K562 (cell line): ENCODE measurements at regions not wholly inside any gene's neighbourhood (a gene's known extent, or its start where the extent isn't known, plus 50 kb on each side); places are given as distances from the start of the nearest gene placed in this dataset.

Experiments
- ATAC-seq: fragments of 200-7000 bp; cut with Tn5 transposase; 3 replicates; pipeline ENCODE4 v1.9.1; 2020; ENCODE audit warnings: moderate library complexity
- BruUV-seq: library from RNA; stranded (reverse); fragments of 400-500 nt; replicated peaks from 2 replicates; lab custom pipeline; 2021; lab: Mats Ljungman, UMichigan
- CTCF ChIA-PET: fragments of 300-600 bp; formaldehyde crosslinking; extraction: SDS; loops from one replicate; lab custom pipeline; 2021; ENCODE audit warnings: low intra/inter-chr PET ratio; lab: Yijun Ruan, JAX
- POLR2A ChIA-PET: fragments of 300-600, 350-650 bp; sonication (Branson Sonifier 250); formaldehyde crosslinking; extraction: SDS; loops from one replicate; lab custom pipeline; 2021; ENCODE audit warnings: antibody characterized with exemption, inconsistent platforms; lab: Yijun Ruan, JAX
- DNase-seq, 4 experiments: peaks; one replicate each; pipeline versions ENCODE4 v3.0.0 to v3.0.0-alpha.2; 2011 to 2018; ENCODE audit warnings: low spot score in 3 of 4, mixed read lengths in 3 of 4; ENCODE audit errors: extremely low read depth in 1 of 4
- FAIRE-seq: peaks from 2 replicates; lab custom pipeline; 2011; peaks lifted over from hg19 to GRCh38; lab: Jason Lieb, UNC
- H2AFZ ChIP-seq: 2 replicates; pipeline ENCODE4 v1.6.0; 2011; ENCODE audit warnings: low read depth, low read length, control low read depth, inconsistent platforms
- H3K27ac ChIP-seq: fragments of 200-600 bp; 3 replicates; pipeline ENCODE4 v1.8.0; 2011; ENCODE audit warnings: low read depth, mild to moderate bottlenecking, control low read depth, inconsistent platforms, low read length, moderate library complexity, mixed read lengths; ENCODE audit errors: extremely low read depth
- H3K27me3 ChIP-seq, 2 experiments: fragments of 300-600 bp in 1 of 2; 2 replicates in 1 of 2; 3 replicates in 1 of 2; pipeline versions ENCODE4 v1.6.0 to v1.8.0; 2011; ENCODE audit warnings: inconsistent platforms in 2 of 2, low read length in 2 of 2, mild to moderate bottlenecking in 1 of 2, mixed read lengths in 1 of 2, moderate library complexity in 1 of 2; ENCODE audit not compliant: control insufficient read depth in 2 of 2, insufficient read depth in 2 of 2
- H3K36me3 ChIP-seq: fragments of 300-600 bp; 3 replicates; pipeline ENCODE4 v1.8.0; 2011; ENCODE audit warnings: mild to moderate bottlenecking, low read length, inconsistent platforms; ENCODE audit not compliant: control insufficient read depth, insufficient read depth
- H3K4me1 ChIP-seq, 2 experiments: fragments of 200-600 bp in 1 of 2; replicated peaks in 1 of 2; 2 replicates in 1 of 2; 3 replicates in 1 of 2; pipeline versions ENCODE4 v1.5.1 to v1.8.0; 2011; ENCODE audit warnings: inconsistent platforms in 2 of 2, low read length in 2 of 2, mild to moderate bottlenecking in 1 of 2, mixed read lengths in 1 of 2, moderate library complexity in 1 of 2; ENCODE audit not compliant: control insufficient read depth in 2 of 2, insufficient read depth in 2 of 2
- H3K4me2 ChIP-seq: 2 replicates; pipeline ENCODE4 v1.6.1; 2011; ENCODE audit warnings: low read length, control low read depth, inconsistent platforms, mixed read lengths; ENCODE audit not compliant: insufficient read depth
- H3K4me3 ChIP-seq: fragments of 200-600 bp; sonication (generic), shearing (Covaris generic); 2 replicates; pipeline ENCODE4 v1.5.1; 2016; ENCODE audit warnings: control low read depth, inconsistent platforms
- H3K79me2 ChIP-seq: fragments of 200-600 bp; 3 replicates; pipeline ENCODE4 v1.8.0; 2011; ENCODE audit warnings: low read length, inconsistent platforms; ENCODE audit not compliant: control insufficient read depth, insufficient read depth
- H3K9ac ChIP-seq, 2 experiments: 2 replicates each; pipeline versions ENCODE4 v1.6.0 to v1.6.1; 2011; ENCODE audit warnings: low read depth in 2 of 2, low read length in 2 of 2, control low read depth in 1 of 2, inconsistent platforms in 1 of 2, mild to moderate bottlenecking in 1 of 2, mixed read lengths in 1 of 2; ENCODE audit not compliant: insufficient read depth in 1 of 2
- H3K9me1 ChIP-seq: one replicate; pipeline ENCODE4 v1.6.0; 2011; ENCODE audit warnings: inconsistent platforms, mild to moderate bottlenecking, low read length, moderate library complexity; ENCODE audit not compliant: control insufficient read depth, insufficient read depth
- H3K9me3 ChIP-seq: replicated peaks from 2 replicates; pipeline ENCODE4 v1.5.1; 2011; ENCODE audit warnings: low read depth, low read length, inconsistent platforms; ENCODE audit not compliant: control insufficient read depth, insufficient read depth
- H4K20me1 ChIP-seq: replicated peaks from 2 replicates; pipeline ENCODE4 v1.6.1; 2011; ENCODE audit warnings: low read length, inconsistent platforms, mixed read lengths; ENCODE audit not compliant: control insufficient read depth, insufficient read depth
- DPF2 ChIP-seq: fragments of 450-650 bp; IDR thresholded peaks from 2 replicates; pipeline ENCODE4 v1.6.1; 2016
- KDM2B ChIP-seq: fragments of 250-450 bp; sonication (Bioruptor Pico); IDR thresholded peaks from 2 replicates; pipeline ENCODE4 v1.8.0; 2021; ENCODE audit warnings: mild to moderate bottlenecking, moderate library complexity
- MTA1 ChIP-seq: fragments of 450-650 bp; IDR thresholded peaks from 2 replicates; pipeline ENCODE4 v1.6.1; 2017; ENCODE audit warnings: borderline replicate concordance
- OTX1 ChIP-seq: fragments of 450-650 bp; formaldehyde crosslinking; IDR thresholded peaks from 2 replicates; pipeline ENCODE4 v1.4.0; 2022; ENCODE audit warnings: mild to moderate bottlenecking
- ZC3H11A ChIP-seq: IDR thresholded peaks from 2 replicates; pipeline ENCODE4 v1.6.1; 2012; ENCODE audit warnings: low read depth, low read length, improper control_type of control experiment
- ZNF41 ChIP-seq: fragments of 250-450 bp; sonication (Bioruptor Pico); conservative IDR thresholded peaks from 2 replicates; pipeline ENCODE4 v1.4.0; 2020; ENCODE audit warnings: mild to moderate bottlenecking
- WGBS: fragments of 100-300 bp; shearing (Covaris generic); methylation state at CpG from one replicate; pipeline ENCODE4 v1.1.6; 2016; ENCODE audit warnings: low coverage, mixed read lengths; ENCODE audit not compliant: insufficient coverage; ENCODE audit errors: missing lambda C conversion rate; 5-methylcytosine and 5-hydroxymethylcytosine counted together
- in situ Hi-C: fragments of 300-500 bp; cut with MboI; formaldehyde crosslinking; loops from 4 replicates; pipeline ENCODE4 v1.15.0; 2018; ENCODE audit warnings: inconsistent platforms, mixed read lengths
- intact Hi-C: fragments of 100-400 bp; cut with micrococcal nuclease; formaldehyde crosslinking; loops from 2 replicates; pipeline ENCODE4 v1.14.2; 2022
- TF ChIP-seq, protein P1 (sequence below): fragments of 250-450 bp; sonication (Bioruptor Pico); IDR thresholded peaks from 2 replicates; pipeline ENCODE4 v1.8.0; 2022; ENCODE audit warnings: moderate library complexity, mild to moderate bottlenecking, inconsistent platforms
- TF ChIP-seq, protein P2 (sequence below), 2 experiments: IDR thresholded peaks; 2 replicates each; pipeline ENCODE4 v1.6.1; 2011; ENCODE audit warnings: borderline replicate concordance in 1 of 2, control low read depth in 1 of 2, low read depth in 1 of 2, low read length in 1 of 2, mild to moderate bottlenecking in 1 of 2, mixed read lengths in 1 of 2, moderate library complexity in 1 of 2; ENCODE audit not compliant: insufficient read depth in 1 of 2, insufficient read length in 1 of 2, poor library complexity in 1 of 2, severe bottlenecking in 1 of 2; ENCODE audit errors: extremely low read depth in 1 of 2
- TF ChIP-seq, protein P3 (sequence below): fragments of 150-350 bp; conservative IDR thresholded peaks from 2 replicates; pipeline ENCODE4 v1.6.1; 2014; ENCODE audit warnings: low read length

DNA sequence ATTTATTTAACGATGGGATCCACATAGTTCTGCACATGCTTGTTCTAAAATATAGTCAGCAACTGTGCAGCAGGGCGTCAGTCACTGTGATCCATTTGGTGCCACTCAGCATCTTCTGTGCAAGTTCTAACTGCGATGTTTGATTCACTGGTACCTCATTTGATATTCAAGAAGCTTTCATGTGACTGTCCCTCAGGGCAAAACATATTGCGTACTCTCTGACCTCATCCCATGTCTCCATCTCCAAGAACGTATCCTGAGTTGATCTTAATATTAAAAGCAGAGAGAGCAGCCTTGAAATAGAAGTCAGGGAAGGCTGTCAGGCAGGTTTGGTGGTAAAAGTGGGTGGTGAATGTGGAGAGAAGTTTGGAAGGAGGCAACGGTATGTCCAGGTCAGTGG, 116.5 kb upstream of the ATP10B start:
- H3K27ac ChIP-seq: no peak overlapping the region
- no peaks in the 10 kb centered on the region for H3K79me2 ChIP-seq
- TF ChIP-seq MTA1: no peak
- TF ChIP-seq, protein P1, sequence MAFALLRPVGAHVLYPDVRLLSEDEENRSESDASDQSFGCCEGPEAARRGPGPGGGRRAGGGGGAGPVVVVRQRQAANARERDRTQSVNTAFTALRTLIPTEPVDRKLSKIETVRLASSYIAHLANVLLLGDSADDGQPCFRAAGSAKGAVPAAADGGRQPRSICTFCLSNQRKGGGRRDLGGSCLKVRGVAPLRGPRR (CRISPR knock-in tag): no peak
- TF ChIP-seq, protein P2, sequence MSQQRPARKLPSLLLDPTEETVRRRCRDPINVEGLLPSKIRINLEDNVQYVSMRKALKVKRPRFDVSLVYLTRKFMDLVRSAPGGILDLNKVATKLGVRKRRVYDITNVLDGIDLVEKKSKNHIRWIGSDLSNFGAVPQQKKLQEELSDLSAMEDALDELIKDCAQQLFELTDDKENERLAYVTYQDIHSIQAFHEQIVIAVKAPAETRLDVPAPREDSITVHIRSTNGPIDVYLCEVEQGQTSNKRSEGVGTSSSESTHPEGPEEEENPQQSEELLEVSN (IDR thresholded peaks at IDR 0.05; ENCODE audit: borderline replicate concordance in 1 of 2, extremely low read depth in 1 of 2, insufficient read depth in 1 of 2, insufficient read length in 1 of 2, low read depth in 1 of 2, low read length in 1 of 2, poor library complexity in 1 of 2, severe bottlenecking in 1 of 2): no peak
- no peak for TF ChIP-seq ZC3H11A
- TF ChIP-seq, protein P3, sequence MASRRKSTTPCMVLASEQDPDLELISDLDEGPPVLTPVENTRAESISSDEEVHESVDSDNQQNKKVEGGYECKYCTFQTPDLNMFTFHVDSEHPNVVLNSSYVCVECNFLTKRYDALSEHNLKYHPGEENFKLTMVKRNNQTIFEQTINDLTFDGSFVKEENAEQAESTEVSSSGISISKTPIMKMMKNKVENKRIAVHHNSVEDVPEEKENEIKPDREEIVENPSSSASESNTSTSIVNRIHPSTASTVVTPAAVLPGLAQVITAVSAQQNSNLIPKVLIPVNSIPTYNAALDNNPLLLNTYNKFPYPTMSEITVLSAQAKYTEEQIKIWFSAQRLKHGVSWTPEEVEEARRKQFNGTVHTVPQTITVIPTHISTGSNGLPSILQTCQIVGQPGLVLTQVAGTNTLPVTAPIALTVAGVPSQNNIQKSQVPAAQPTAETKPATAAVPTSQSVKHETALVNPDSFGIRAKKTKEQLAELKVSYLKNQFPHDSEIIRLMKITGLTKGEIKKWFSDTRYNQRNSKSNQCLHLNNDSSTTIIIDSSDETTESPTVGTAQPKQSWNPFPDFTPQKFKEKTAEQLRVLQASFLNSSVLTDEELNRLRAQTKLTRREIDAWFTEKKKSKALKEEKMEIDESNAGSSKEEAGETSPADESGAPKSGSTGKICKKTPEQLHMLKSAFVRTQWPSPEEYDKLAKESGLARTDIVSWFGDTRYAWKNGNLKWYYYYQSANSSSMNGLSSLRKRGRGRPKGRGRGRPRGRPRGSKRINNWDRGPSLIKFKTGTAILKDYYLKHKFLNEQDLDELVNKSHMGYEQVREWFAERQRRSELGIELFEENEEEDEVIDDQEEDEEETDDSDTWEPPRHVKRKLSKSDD: no peak
- TF ChIP-seq ZNF41 (CRISPR knock-in tag): no peak
- no peak for TF ChIP-seq OTX1 (CRISPR knock-in tag)
- TF ChIP-seq DPF2: no peak
- no peak for TF ChIP-seq KDM2B (CRISPR knock-in tag)
- H3K4me3 ChIP-seq: no peak overlapping the region
- H3K4me2 ChIP-seq: no peak overlapping the region
- ATAC-seq (no peak), FAIRE-seq (no peak), DNase-seq (no peak)
- ChIA-PET POLR2A (no interaction called here), CTCF (no interaction called here)
- H3K4me1 ChIP-seq: no peaks in the 10 kb centered on the region
- in situ Hi-C loops: no loop called here
- BruUV-seq: no TSS peak
- no peaks in the 10 kb centered on the region for H3K9me1 ChIP-seq
- no peaks in the 10 kb centered on the region for H4K20me1 ChIP-seq
- intact Hi-C loops: no loop called here
- H3K9me3 ChIP-seq: no peaks in the 10 kb centered on the region
- no peaks in the 10 kb centered on the region for H3K36me3 ChIP-seq
- no peak overlapping the region for H3K9ac ChIP-seq
- 0% methylated on average over 6 of the region's 6 CpGs for WGBS
- H2AFZ ChIP-seq: no peak overlapping the region
- no peaks in the 10 kb centered on the region for H3K27me3 ChIP-seq
